B cell (primary cell): ENCODE measurements at regions not wholly inside any gene's neighbourhood (a gene's known extent, or its start where the extent isn't known, plus 50 kb on each side); places are given as distances from the start of the nearest gene placed in this dataset.

Experiments
- ATAC-seq: fragments of 200-7000 bp; cut with Tn5 transposase; one replicate; pipeline ENCODE4 v1.10.0; 2021; ENCODE audit warnings: low read depth, mild to moderate bottlenecking, moderate number of reproducible peaks, moderate library complexity
- CTCF ChIA-PET: fragments of 350-600 bp; sonication (Branson Sonifier 250); formaldehyde crosslinking; loops from one replicate; lab custom pipeline; 2021; ENCODE audit warnings: antibody characterized with exemption, inconsistent platforms; lab: Charles Lee
- POLR2A ChIA-PET: fragments of 350-600 bp; sonication (Branson Sonifier 250); formaldehyde crosslinking; loops from one replicate; lab custom pipeline; 2021; ENCODE audit warnings: antibody characterized with exemption; lab: Charles Lee
- DNase-seq: peaks from one replicate; pipeline ENCODE4 v3.0.0; 2013
- H2AFZ ChIP-seq: 2 replicates; pipeline ENCODE4 v1.6.1; 2012; ENCODE audit warnings: mild to moderate bottlenecking, low read depth, low read length; ENCODE audit not compliant: insufficient read depth, poor library complexity, severe bottlenecking
- H3K27ac ChIP-seq, 2 donors: 1 replicate in 1 of 2; 2 replicates in 1 of 2; pipeline ENCODE4 v1.5.1; 2012 to 2013; ENCODE audit warnings: low read length in 2 of 2, mild to moderate bottlenecking in 2 of 2, moderate library complexity in 1 of 2
- H3K27me3 ChIP-seq, 4 experiments: fragments of 200-600 bp in 1 of 4; sonication (generic) in 1 of 4; replicated peaks in 1 of 4; 1 replicate in 2 of 4; 2 replicates in 2 of 4; pipeline versions ENCODE4 v1.6.1 to v1.7.0; 2013 to 2016; ENCODE audit warnings: low read length in 3 of 4, mild to moderate bottlenecking in 2 of 4, mixed read lengths in 1 of 4, moderate library complexity in 1 of 4; ENCODE audit not compliant: insufficient read depth in 4 of 4, control insufficient read depth in 3 of 4; ENCODE audit errors: control extremely low read depth in 1 of 4
- H3K36me3 ChIP-seq, 2 experiments: replicated peaks in 1 of 2; 1 replicate in 1 of 2; 2 replicates in 1 of 2; pipeline versions ENCODE4 v1.6.1 to v1.7.1; 2013; ENCODE audit warnings: low read length in 1 of 2; ENCODE audit not compliant: insufficient read depth in 2 of 2, control insufficient read depth in 1 of 2; ENCODE audit errors: control extremely low read depth in 1 of 2, extremely low read depth in 1 of 2
- H3K4me1 ChIP-seq, 2 donors: fragments of 200-600 bp in 1 of 2; sonication (generic) in 1 of 2; 1 replicate in 1 of 2; 2 replicates in 1 of 2; pipeline versions ENCODE4 v1.5.1 to v1.6.1; 2013 to 2017; ENCODE audit warnings: low read length in 2 of 2; ENCODE audit not compliant: control insufficient read depth in 2 of 2, insufficient read depth in 2 of 2
- H3K4me2 ChIP-seq: replicated peaks from 2 replicates; pipeline ENCODE3; 2012; ENCODE audit warnings: mild to moderate bottlenecking, low read depth, low read length; ENCODE audit not compliant: poor library complexity, severe bottlenecking
- H3K4me3 ChIP-seq, 5 experiments: fragments of 200-600 bp in 1 of 5; sonication (generic) in 1 of 5; 1 replicate in 3 of 5; 2 replicates in 2 of 5; pipeline versions ENCODE4 v1.5.1 to v1.7.0; 2011 to 2016; ENCODE audit warnings: low read length in 4 of 5, mild to moderate bottlenecking in 4 of 5, low read depth in 2 of 5, control low read depth in 1 of 5, moderate library complexity in 1 of 5; ENCODE audit not compliant: insufficient read depth in 1 of 5; ENCODE audit errors: control extremely low read depth in 1 of 5, extremely low read depth in 1 of 5
- H3K79me2 ChIP-seq: fragments of 200-600 bp; sonication (generic); one replicate; pipeline ENCODE4 v1.6.0; 2016; ENCODE audit warnings: low read length; ENCODE audit not compliant: control insufficient read depth, insufficient read depth
- H3K9ac ChIP-seq: fragments of 200-600 bp; sonication (generic); 2 replicates; pipeline ENCODE4 v1.6.1; 2017; ENCODE audit warnings: mild to moderate bottlenecking, low read length, moderate library complexity
- H3K9me3 ChIP-seq, 3 donors: one replicate each; pipeline versions ENCODE4 v1.6.1 to v1.7.1; 2013; ENCODE audit warnings: low read length in 2 of 3; ENCODE audit not compliant: control insufficient read depth in 2 of 3, insufficient read depth in 1 of 3; ENCODE audit errors: control extremely low read depth in 1 of 3
- H4K20me1 ChIP-seq: 2 replicates; pipeline ENCODE4 v1.6.0; 2012; ENCODE audit warnings: mild to moderate bottlenecking, low read length; ENCODE audit not compliant: insufficient read depth, control insufficient read depth, poor library complexity, severe bottlenecking
- H3K27ac Mint-ChIP-seq: one replicate; pipeline ENCODE4 v1.8.0; 2021; ENCODE audit warnings: mixed read lengths
- H3K27me3 Mint-ChIP-seq: one replicate; pipeline ENCODE4 v1.8.0; 2021; ENCODE audit warnings: mixed read lengths
- H3K4me1 Mint-ChIP-seq: one replicate; pipeline ENCODE4 v1.8.0; 2021; ENCODE audit warnings: mixed read lengths
- H3K4me3 Mint-ChIP-seq: one replicate; pipeline ENCODE4 v1.8.0; 2021; ENCODE audit warnings: mixed read lengths
- H3K9me3 Mint-ChIP-seq: one replicate; pipeline ENCODE4 v1.8.0; 2022; ENCODE audit warnings: mixed read lengths; ENCODE audit not compliant: insufficient read depth
- EZH2 ChIP-seq: IDR thresholded peaks from 2 replicates; pipeline ENCODE4 v1.6.1; 2012; ENCODE audit warnings: borderline replicate concordance, low read depth, mild to moderate bottlenecking, moderate library complexity, low read length; ENCODE audit not compliant: insufficient read depth, poor library complexity, severe bottlenecking
- WGBS: methylation state at CpG from one replicate; pipeline ENCODE4 v1.1.5; 2013; ENCODE audit warnings: missing lambda C conversion rate; ENCODE audit not compliant: insufficient coverage; 5-methylcytosine and 5-hydroxymethylcytosine counted together
- intact Hi-C: fragments of 100-400 bp; cut with micrococcal nuclease; formaldehyde crosslinking; loops from one replicate; pipeline ENCODE4 v1.10.0; 2022
- TF ChIP-seq, protein P1 (sequence below): fragments of 200-600 bp; IDR thresholded peaks from one replicate; pipeline ENCODE4 v1.8.0; 2022; ENCODE audit warnings: antibody characterized with exemption, mild to moderate bottlenecking

DNA sequence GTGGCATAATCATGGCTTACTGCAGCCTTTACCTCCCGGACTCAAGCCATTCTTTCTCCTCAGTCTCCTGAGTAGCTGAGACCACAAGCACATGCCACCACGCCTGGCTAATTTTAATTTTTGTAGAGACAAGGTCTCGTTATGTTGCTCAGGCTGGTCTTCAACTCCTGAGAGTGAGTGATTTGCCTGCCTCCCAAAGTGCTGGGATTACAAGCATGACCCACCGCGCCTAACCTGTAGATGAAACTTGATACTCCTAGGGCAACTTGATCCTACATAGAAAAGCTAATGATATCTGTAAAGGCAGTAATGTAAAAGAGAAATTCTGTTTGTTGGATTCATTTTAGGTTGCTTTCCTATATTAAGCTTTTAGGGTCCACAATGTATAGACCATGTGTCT lies 391.9 kb upstream of the THRB start:
- ChIA-PET CTCF (no interaction called here), POLR2A (no interaction called here)
- 86% methylated on average over 2 of the region's 5 CpGs for WGBS
- Histone ChIP-seq H3K4me1 (no peaks in the 10 kb centered on the region), H3K27ac (no peak overlapping the region), H3K27me3 (no peaks in the 10 kb centered on the region), H3K4me2 (no peak overlapping the region), H3K4me3 (no peak overlapping the region), H3K36me3 (no peaks in the 10 kb centered on the region), H3K79me2 (no peaks in the 10 kb centered on the region), H3K9me3 (no peaks in the 10 kb centered on the region), H4K20me1 (no peaks in the 10 kb centered on the region), H2AFZ (no peak overlapping the region), H3K9ac (no peak overlapping the region)
- H3K4me1 Mint-ChIP-seq, result no peaks in the 10 kb centered on the region
- no peaks in the 10 kb centered on the region for H3K27me3 Mint-ChIP-seq
- TF ChIP-seq EZH2, result no peak
- H3K9me3 Mint-ChIP-seq, result no peaks in the 10 kb centered on the region
- H3K4me3 Mint-ChIP-seq, result no peak overlapping the region
- no peak for ATAC-seq
- no peak for DNase-seq
- H3K27ac Mint-ChIP-seq, result no peak overlapping the region
- intact Hi-C loops, result no loop called here

DNA sequence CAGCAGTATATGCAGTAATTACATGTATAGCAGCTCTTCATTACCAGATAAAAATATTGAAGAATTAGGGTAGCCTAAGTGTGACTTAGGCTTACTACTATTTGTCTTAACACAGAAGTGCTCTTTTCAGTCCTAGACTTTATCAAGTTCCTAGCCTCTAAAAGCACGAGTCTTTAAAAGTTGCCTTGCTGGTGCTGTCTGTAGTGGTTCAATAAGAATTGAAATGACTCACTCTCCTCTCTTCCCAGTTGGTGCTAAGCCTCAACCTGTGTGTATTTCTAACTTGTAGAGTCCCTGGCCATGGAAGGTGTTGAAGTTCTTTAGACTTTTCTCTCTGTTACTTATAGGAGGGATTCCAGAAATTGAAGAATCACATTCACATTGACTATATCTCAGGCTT lies 395.4 kb upstream of the THRB start:
- Mint-ChIP-seq H3K27ac (no peak overlapping the region), H3K4me3 (no peak overlapping the region), H3K9me3 (peaks cover 2% of the 10 kb centered on the region), H3K4me1 (no peaks in the 10 kb centered on the region), H3K27me3 (no peaks in the 10 kb centered on the region)
- ChIA-PET POLR2A (no interaction called here), CTCF (no interaction called here)
- WGBS, result no CpG with 5 or more reads among the region's 1 CpG
- Histone ChIP-seq H3K27ac (no peak overlapping the region), H3K79me2 (no peaks in the 10 kb centered on the region), H3K4me3 (no peak overlapping the region), H3K4me2 (no peak overlapping the region), H3K36me3 (no peaks in the 10 kb centered on the region), H3K27me3 (no peaks in the 10 kb centered on the region), H4K20me1 (no peaks in the 10 kb centered on the region), H3K9ac (no peak overlapping the region), H3K4me1 (no peaks in the 10 kb centered on the region), H2AFZ (no peak overlapping the region), H3K9me3 (peaks cover 0 to 3% (median 0%) of the 10 kb centered on the region in 3 donors)
- intact Hi-C loops, result no loop called here
- no peak for ATAC-seq
- no peak for DNase-seq
- TF ChIP-seq, protein P1, sequence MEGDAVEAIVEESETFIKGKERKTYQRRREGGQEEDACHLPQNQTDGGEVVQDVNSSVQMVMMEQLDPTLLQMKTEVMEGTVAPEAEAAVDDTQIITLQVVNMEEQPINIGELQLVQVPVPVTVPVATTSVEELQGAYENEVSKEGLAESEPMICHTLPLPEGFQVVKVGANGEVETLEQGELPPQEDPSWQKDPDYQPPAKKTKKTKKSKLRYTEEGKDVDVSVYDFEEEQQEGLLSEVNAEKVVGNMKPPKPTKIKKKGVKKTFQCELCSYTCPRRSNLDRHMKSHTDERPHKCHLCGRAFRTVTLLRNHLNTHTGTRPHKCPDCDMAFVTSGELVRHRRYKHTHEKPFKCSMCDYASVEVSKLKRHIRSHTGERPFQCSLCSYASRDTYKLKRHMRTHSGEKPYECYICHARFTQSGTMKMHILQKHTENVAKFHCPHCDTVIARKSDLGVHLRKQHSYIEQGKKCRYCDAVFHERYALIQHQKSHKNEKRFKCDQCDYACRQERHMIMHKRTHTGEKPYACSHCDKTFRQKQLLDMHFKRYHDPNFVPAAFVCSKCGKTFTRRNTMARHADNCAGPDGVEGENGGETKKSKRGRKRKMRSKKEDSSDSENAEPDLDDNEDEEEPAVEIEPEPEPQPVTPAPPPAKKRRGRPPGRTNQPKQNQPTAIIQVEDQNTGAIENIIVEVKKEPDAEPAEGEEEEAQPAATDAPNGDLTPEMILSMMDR, result no peak
- TF ChIP-seq EZH2, result no peak
